ENCODE measurements at regions not wholly inside any gene's neighbourhood (a gene's known extent, or its start where the extent isn't known, plus 50 kb on each side); places are given as distances from the start of the nearest gene placed in this dataset.

GRCh38 chr14:54194501-54194900 is 202.3 kb upstream of the CDKN3 start:
- POLR2A ChIA-PET (ENCODE audit: partially characterized antibody), result no interaction called here
- no peak overlapping the region for H4K8ac ChIP-seq (ENCODE audit: extremely low read depth, insufficient read depth, low read length)

More at GRCh38 chr14:54194501-54194900, 202.3 kb upstream of the CDKN3 start:
- no peak overlapping the region for H2BK120ac ChIP-seq (replicated peaks; ENCODE audit: low read depth, low read length)
- no peak overlapping the region for H2BK12ac ChIP-seq (ENCODE audit: low read depth, low read length)
- no peaks in the 10 kb centered on the region for H3K9me3 ChIP-seq (ENCODE audit: insufficient read depth in 2 of 2, low read depth in 1 of 2, low read length in 1 of 2)
- no peaks in the 10 kb centered on the region for H3K27me3 ChIP-seq (replicated peaks in 1 of 4; ENCODE audit: control insufficient read depth in 3 of 4, extremely low read depth in 1 of 4, insufficient read depth in 3 of 4, low read length in 3 of 4)
- no peak for TF ChIP-seq HDAC6 (IDR thresholded peaks at IDR 0.05; ENCODE audit: low read depth, low read length)
- H2BK15ac ChIP-seq (ENCODE audit: low read length), result no peak overlapping the region
- no peak overlapping the region for H3K4me3 ChIP-seq (ENCODE audit: extremely low read depth in 1 of 4, insufficient read depth in 2 of 4, low read depth in 3 of 4, low read length in 4 of 4)
- no peak overlapping the region for H3K23ac ChIP-seq (ENCODE audit: insufficient read length)
- no peak overlapping the region for H3K56ac ChIP-seq (replicated peaks; ENCODE audit: insufficient read length, low read depth, low read length)
- no peak for FAIRE-seq
- H2BK5ac ChIP-seq (ENCODE audit: low read depth, low read length), result no peak overlapping the region
- CTCF ChIA-PET (ENCODE audit: partially characterized antibody), result interaction anchor here (0.8 to 1.3 kb wide), 3 partner anchors 19 to 153 kb away, joined by 3 read pairs; no protein-coding TSS in a partner anchor
- no peak overlapping the region for H3K9ac ChIP-seq (replicated peaks in 1 of 4; ENCODE audit: extremely low read depth in 1 of 4, low read depth in 3 of 4, low read length in 3 of 4)
- H3K4me2 ChIP-seq (ENCODE audit: insufficient read depth in 1 of 2, low read depth in 2 of 2, low read length in 2 of 2), result no peak overlapping the region
- H4K5ac ChIP-seq (ENCODE audit: insufficient read length, low read depth, low read length), result no peak overlapping the region
- H3K14ac ChIP-seq (ENCODE audit: insufficient read length), result no peak overlapping the region
- DNase-seq (ENCODE audit: low read depth in 1 of 2, low spot score in 2 of 2), result no peak
- H3K79me2 ChIP-seq (ENCODE audit: control insufficient read depth in 1 of 2, insufficient read depth in 2 of 2, low read length in 2 of 2), result no peaks in the 10 kb centered on the region
- H3K18ac ChIP-seq (ENCODE audit: extremely low read depth, low read length), result no peak overlapping the region
- no peak overlapping the region for H4K91ac ChIP-seq (replicated peaks; ENCODE audit: insufficient read length, low read length)
- 90% methylated on average over 2 of the region's 2 CpGs; no CpG with 5 or more reads in 1 of the 2 experiments for WGBS, 2 experiments (ENCODE audit: extremely low coverage in 1 of 2, insufficient coverage in 1 of 2, insufficient read length in 1 of 2, insufficient replicate concordance in 2 of 2, low coverage in 1 of 2, low lambda C conversion rate in 2 of 2, missing lambda C conversion rate in 1 of 2)
- H3K23me2 ChIP-seq (ENCODE audit: low read depth, low read length), result no peaks in the 10 kb centered on the region
- no peaks in the 10 kb centered on the region for H3K4me1 ChIP-seq (replicated peaks in 1 of 4; ENCODE audit: control insufficient read depth in 3 of 4, insufficient read depth in 4 of 4, low read length in 3 of 4)
- H2AK5ac ChIP-seq (ENCODE audit: low read depth, low read length), result no peak overlapping the region
- no peaks in the 10 kb centered on the region for H3K36me3 ChIP-seq (ENCODE audit: control insufficient read depth in 2 of 4, insufficient read depth in 4 of 4, low read length in 3 of 4)
- H4K20me1 ChIP-seq (replicated peaks in 1 of 2; ENCODE audit: control insufficient read depth in 1 of 2, insufficient read depth in 2 of 2, low read length in 2 of 2), result no peaks in the 10 kb centered on the region
- H3K79me1 ChIP-seq (ENCODE audit: low read depth, low read length), result no peaks in the 10 kb centered on the region
- H3K4ac ChIP-seq (replicated peaks; ENCODE audit: insufficient read length, low read depth, low read length), result no peak overlapping the region
- H3K27ac ChIP-seq (ENCODE audit: low read depth, low read length), result no peak overlapping the region
- no peak overlapping the region for H2AFZ ChIP-seq (ENCODE audit: low read length)
- no peak overlapping the region for H2BK20ac ChIP-seq (ENCODE audit: low read length)
